ENCODE measurements at regions not wholly inside any gene's neighbourhood (a gene's known extent, or its start where the extent isn't known, plus 50 kb on each side); places are given as distances from the start of the nearest gene placed in this dataset.

GRCh38 chr10:88200312-88201032 lies 337.0 kb downstream of the PTEN start:
- POLR2A ChIA-PET: no interaction called here
- no peaks in the 10 kb centered on the region for H3K4me1 Mint-ChIP-seq

DNA sequence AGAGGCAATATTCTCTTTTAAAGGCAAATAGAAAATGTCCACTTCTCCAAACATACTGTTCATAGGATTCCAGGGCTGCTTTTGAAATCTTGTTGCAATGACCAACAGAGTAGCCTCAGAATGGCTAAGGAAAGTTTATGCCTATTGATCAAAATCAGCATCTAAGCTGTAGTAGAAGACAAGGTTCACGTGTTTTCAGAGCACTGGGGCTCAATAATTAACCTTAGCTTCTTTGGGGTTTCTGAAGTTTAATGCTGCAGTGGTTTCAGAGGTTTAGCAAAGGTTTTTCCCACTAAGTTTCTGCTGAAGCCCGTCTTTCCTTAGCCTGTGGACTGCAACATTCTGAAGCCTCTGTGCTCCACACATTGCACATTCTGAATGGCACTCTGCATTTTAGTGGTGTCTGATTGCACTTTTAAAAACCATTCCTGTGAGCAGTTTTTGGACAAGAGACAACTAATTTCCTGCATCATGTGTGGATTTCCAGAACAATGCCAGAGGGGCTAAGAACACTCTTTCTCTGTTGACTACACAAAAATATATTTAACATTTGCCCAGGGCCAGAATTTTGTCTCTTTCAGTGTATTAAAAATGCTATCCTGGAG lies 342.5 kb downstream of the PTEN start:
- POLR2A ChIA-PET: no interaction called here
- DNase-seq: no peak
- peaks cover 3% of the 10 kb centered on the region for H3K27me3 Mint-ChIP-seq
- no peak overlapping the region for H3K27ac Mint-ChIP-seq
- H3K4me3 Mint-ChIP-seq: no peak overlapping the region
- CTCF ChIA-PET: no interaction called here
- no peaks in the 10 kb centered on the region for H3K36me3 Mint-ChIP-seq (ENCODE audit: low read depth)
- no peaks in the 10 kb centered on the region for H3K9me3 Mint-ChIP-seq
- no peaks in the 10 kb centered on the region for H3K4me1 Mint-ChIP-seq

More at GRCh38 chr10:88200312-88201032, 337.0 kb downstream of the PTEN start:
- CTCF ChIA-PET: no interaction called here
- no peak for DNase-seq
- no peaks in the 10 kb centered on the region for H3K27me3 Mint-ChIP-seq
- H3K9me3 Mint-ChIP-seq: peaks cover 8% of the 10 kb centered on the region
- H3K27ac Mint-ChIP-seq: no peak overlapping the region
- no peak overlapping the region for H3K4me3 Mint-ChIP-seq
- H3K36me3 Mint-ChIP-seq (ENCODE audit: low read depth): no peaks in the 10 kb centered on the region

DNA sequence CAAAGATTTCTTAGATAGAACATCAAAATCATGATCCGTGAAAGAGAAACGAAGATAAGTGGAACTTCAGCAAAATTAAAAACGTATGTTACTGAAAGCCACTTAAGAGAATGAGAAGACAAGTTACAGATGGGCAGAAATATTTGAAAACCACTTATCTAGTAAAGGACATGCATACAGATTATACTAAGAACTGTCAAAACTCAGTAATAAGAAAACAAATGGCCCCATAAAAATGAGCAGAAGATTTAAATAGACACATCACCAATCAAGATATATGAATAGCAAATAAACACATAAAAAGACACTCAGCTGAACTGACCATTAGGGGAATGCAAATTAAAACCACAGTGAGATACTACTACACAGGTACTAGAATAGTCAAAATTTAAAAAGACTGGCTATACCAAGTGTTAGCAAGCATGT lies 343.7 kb downstream of the PTEN start:
- H3K27ac Mint-ChIP-seq: no peak overlapping the region
- H3K4me3 Mint-ChIP-seq: no peak overlapping the region
- POLR2A ChIA-PET: no interaction called here
- CTCF ChIA-PET: no interaction called here
- peaks cover 3% of the 10 kb centered on the region for H3K27me3 Mint-ChIP-seq
- no peaks in the 10 kb centered on the region for H3K9me3 Mint-ChIP-seq
- no peak for DNase-seq
- no peaks in the 10 kb centered on the region for H3K4me1 Mint-ChIP-seq
- H3K36me3 Mint-ChIP-seq (ENCODE audit: low read depth): no peaks in the 10 kb centered on the region

DNA sequence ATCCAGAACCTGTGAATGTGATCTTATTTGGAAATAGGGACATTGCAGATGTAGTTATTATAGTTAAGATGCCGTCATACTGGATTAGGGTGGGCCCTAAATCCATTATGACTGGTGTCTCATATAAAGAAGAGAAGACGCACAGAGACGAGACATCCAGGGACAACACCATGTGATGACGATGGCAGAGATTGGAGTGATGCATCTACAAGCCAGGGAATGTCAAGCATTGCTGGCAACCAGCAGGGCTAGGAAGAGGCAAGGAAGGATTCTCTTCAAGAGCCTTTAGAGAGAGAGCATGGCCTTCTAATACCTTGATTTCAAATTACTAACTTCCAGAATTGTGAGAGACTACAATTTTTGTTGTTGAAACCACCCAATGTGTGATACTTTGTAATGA lies 345.8 kb downstream of the PTEN start:
- no peak for DNase-seq
- Mint-ChIP-seq H3K36me3 (ENCODE audit: low read depth) (peaks cover 7% of the 10 kb centered on the region), H3K27ac (no peak overlapping the region), H3K4me3 (no peak overlapping the region), H3K27me3 (peaks cover 3% of the 10 kb centered on the region), H3K9me3 (no peaks in the 10 kb centered on the region), H3K4me1 (no peaks in the 10 kb centered on the region)
- CTCF ChIA-PET: no interaction called here
- POLR2A ChIA-PET: no interaction called here

GRCh38 chr10:88209837-88210561 lies 346.6 kb downstream of the PTEN start:
- Mint-ChIP-seq H3K36me3 (ENCODE audit: low read depth) (peaks cover 7% of the 10 kb centered on the region), H3K27me3 (peaks cover 3% of the 10 kb centered on the region), H3K4me1 (no peaks in the 10 kb centered on the region), H3K9me3 (no peaks in the 10 kb centered on the region), H3K4me3 (no peak overlapping the region), H3K27ac (no peak overlapping the region)
- POLR2A ChIA-PET: no interaction called here
- no peak for DNase-seq
- CTCF ChIA-PET: no interaction called here

DNA sequence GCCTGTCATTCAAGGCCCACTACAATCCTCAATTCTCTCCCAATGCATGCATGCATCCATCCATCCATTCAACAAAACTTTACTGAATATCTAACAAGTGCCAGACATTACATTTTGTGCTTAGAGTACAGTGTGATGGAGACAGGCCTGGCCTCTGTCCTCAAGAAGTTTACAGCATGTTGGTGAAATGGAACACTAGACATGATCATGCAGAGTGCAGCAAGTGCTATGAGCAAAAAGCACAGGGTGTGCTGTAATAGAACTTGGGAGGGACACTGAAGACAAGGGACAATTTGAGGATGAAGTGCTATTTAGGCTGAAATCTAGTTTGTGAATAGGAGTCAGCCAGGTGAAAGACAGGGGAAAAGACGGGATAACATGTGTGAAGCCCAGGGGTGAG lies 347.8 kb downstream of the PTEN start:
- ChIA-PET POLR2A (no interaction called here), CTCF (no interaction called here)
- DNase-seq: no peak
- no peaks in the 10 kb centered on the region for H3K4me1 Mint-ChIP-seq
- no peak overlapping the region for H3K27ac Mint-ChIP-seq
- no peak overlapping the region for H3K4me3 Mint-ChIP-seq
- no peaks in the 10 kb centered on the region for H3K9me3 Mint-ChIP-seq
- peaks cover 3% of the 10 kb centered on the region for H3K27me3 Mint-ChIP-seq
- H3K36me3 Mint-ChIP-seq (ENCODE audit: low read depth): peaks cover 7% of the 10 kb centered on the region

DNA sequence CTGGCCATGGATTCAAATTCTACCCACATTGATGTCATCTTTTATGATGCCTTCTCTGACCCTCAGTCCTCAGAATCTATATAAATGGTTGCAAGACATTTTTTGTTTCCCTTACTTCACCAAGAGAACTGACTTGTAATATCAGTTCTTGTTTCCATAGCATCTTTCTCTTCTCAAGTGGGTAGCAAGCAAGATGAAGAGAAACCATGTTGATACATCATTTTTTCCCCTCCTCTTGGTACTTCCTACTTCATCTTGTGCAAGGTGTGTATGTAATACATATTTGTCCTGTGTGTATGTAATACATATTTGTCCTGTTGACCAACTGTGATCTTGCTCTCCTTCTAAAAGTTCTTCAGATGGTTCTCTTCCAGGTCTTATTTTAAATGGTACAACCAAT lies 348.6 kb downstream of the PTEN start:
- peaks cover 7% of the 10 kb centered on the region for H3K36me3 Mint-ChIP-seq (ENCODE audit: low read depth)
- H3K9me3 Mint-ChIP-seq: no peaks in the 10 kb centered on the region
- H3K27ac Mint-ChIP-seq: no peak overlapping the region
- peaks cover 2% of the 10 kb centered on the region for H3K27me3 Mint-ChIP-seq
- DNase-seq: no peak
- ChIA-PET CTCF (no interaction called here), POLR2A (no interaction called here)
- no peak overlapping the region for H3K4me3 Mint-ChIP-seq
- H3K4me1 Mint-ChIP-seq: no peaks in the 10 kb centered on the region

DNA sequence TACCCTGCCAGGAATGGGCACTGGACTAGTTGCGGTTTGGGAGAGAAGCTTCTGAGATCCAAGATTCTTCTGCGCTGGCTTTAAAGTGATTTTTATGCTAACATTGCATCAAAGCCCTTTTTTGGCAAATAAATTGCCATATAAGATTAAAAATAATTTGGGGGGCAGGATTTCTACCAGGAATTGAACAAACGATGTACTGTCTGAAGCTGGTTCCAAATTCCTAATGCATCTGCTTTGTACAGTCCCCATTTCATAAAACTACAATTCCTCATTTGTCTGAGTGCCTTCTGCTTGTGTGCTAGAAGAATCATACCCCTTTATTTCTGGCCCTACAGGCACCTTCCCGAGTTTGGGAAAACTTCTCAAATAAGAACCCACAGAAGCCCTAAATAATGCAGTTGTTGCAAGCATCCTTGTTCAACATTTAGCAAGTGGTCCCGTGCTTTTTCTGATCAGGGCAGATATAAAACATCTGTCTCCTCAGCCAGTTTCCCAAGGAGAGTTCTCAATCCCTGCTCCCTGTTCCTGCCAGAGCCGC lies 349.7 kb downstream of the PTEN start:
- H3K9me3 Mint-ChIP-seq: no peaks in the 10 kb centered on the region
- POLR2A ChIA-PET: no interaction called here

DNA sequence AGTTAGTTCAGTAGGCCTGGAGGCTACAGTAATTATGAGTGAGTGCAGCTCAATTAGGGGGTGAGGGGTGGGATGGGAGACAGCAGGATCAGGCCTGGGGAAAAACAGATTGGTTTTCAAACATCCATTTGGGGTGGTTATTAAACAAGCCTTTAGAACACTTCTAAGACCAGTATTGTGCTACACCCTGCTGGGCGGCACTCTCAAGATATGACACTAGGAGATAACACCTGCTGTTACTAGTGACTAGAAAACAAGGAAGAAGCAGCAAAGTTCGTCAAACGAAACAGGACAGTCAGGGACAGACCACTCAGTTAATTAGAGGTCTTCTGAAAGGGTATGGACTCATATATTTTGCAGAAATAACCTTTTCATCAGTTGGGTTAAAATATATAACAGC lies 353.6 kb downstream of the PTEN start:
- ChIA-PET CTCF (interaction anchor here (1.4 kb wide), 1 partner anchor 20 kb away, joined by 4 read pairs; no protein-coding TSS in a partner anchor), POLR2A (no interaction called here)

More for the DNA sequence above, 349.7 kb downstream of the PTEN start:
- H3K36me3 Mint-ChIP-seq (ENCODE audit: low read depth): peaks cover 7% of the 10 kb centered on the region
- no peaks in the 10 kb centered on the region for H3K4me1 Mint-ChIP-seq
- CTCF ChIA-PET: no interaction called here
- DNase-seq: no peak
- H3K27ac Mint-ChIP-seq: no peak overlapping the region
- no peaks in the 10 kb centered on the region for H3K27me3 Mint-ChIP-seq
- no peak overlapping the region for H3K4me3 Mint-ChIP-seq

DNA sequence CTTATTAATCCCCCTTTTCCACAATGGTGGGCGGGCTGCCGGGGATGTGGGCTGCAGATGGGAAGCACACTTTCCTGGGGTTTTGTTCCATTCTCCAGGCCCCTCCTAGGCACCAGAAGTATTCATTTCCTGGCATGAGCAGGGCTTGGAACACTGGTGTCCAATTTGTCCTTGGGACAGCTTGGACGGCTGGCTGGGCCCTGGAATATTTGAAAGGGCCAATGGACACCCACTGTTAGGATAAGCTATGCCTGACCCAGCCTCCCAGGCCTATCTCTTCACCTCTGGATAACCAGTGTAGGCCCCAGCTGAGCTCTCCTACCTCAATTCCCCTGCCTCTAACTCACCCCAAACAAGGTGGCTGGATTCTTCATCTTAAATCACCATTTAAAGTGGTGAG lies 354.9 kb downstream of the PTEN start:
- Mint-ChIP-seq H3K4me1 (no peaks in the 10 kb centered on the region), H3K9me3 (no peaks in the 10 kb centered on the region), H3K36me3 (ENCODE audit: low read depth) (peaks cover 7% of the 10 kb centered on the region), H3K4me3 (no peak overlapping the region), H3K27me3 (no peaks in the 10 kb centered on the region), H3K27ac (no peak overlapping the region)
- no peak for DNase-seq
- POLR2A ChIA-PET: no interaction called here
- CTCF ChIA-PET: no interaction called here

More for the DNA sequence above, 353.6 kb downstream of the PTEN start:
- Mint-ChIP-seq H3K4me3 (no peak overlapping the region), H3K27ac (no peak overlapping the region), H3K4me1 (no peaks in the 10 kb centered on the region), H3K27me3 (no peaks in the 10 kb centered on the region), H3K9me3 (no peaks in the 10 kb centered on the region), H3K36me3 (ENCODE audit: low read depth) (peaks cover 7% of the 10 kb centered on the region)
- DNase-seq: no peak

GRCh38 chr10:88219753-88220152 lies 356.3 kb downstream of the PTEN start:
- Mint-ChIP-seq H3K27ac (no peak overlapping the region), H3K27me3 (no peaks in the 10 kb centered on the region), H3K36me3 (ENCODE audit: low read depth) (no peaks in the 10 kb centered on the region), H3K4me1 (no peaks in the 10 kb centered on the region), H3K9me3 (no peaks in the 10 kb centered on the region), H3K4me3 (no peak overlapping the region)
- DNase-seq: no peak
- ChIA-PET CTCF (no interaction called here), POLR2A (no interaction called here)

GRCh38 chr10:88221010-88221973 lies 357.9 kb downstream of the PTEN start:
- no peaks in the 10 kb centered on the region for H3K27me3 Mint-ChIP-seq
- no peak for DNase-seq
- H3K27ac Mint-ChIP-seq: no peak overlapping the region
- H3K4me1 Mint-ChIP-seq: no peaks in the 10 kb centered on the region
- no peak overlapping the region for H3K4me3 Mint-ChIP-seq
- H3K9me3 Mint-ChIP-seq: peaks cover 2% of the 10 kb centered on the region
- ChIA-PET POLR2A (no interaction called here), CTCF (no interaction called here)
- no peaks in the 10 kb centered on the region for H3K36me3 Mint-ChIP-seq (ENCODE audit: low read depth)

- Mint-ChIP-seq H3K9me3 (peaks cover 2% of the 10 kb centered on the region), H3K4me1 (no peaks in the 10 kb centered on the region), H3K27ac (no peak overlapping the region), H3K36me3 (ENCODE audit: low read depth) (peaks cover 3% of the 10 kb centered on the region), H3K4me3 (no peak overlapping the region), H3K27me3 (no peaks in the 10 kb centered on the region)
- ChIA-PET POLR2A (no interaction called here), CTCF (no interaction called here)
- DNase-seq: no peak
These were observed 359.5 kb downstream of the PTEN start for GRCh38 chr10:88222881-88223280.

Data from activated CD4-positive, alpha-beta memory T cell treated with anti-CD3 and anti-CD28 coated beads, Interleukin-2, amount 10 ng/mL, durations not matched to agents 7 days and 5 days (primary cell).